HG02870 (cell line): ENCODE measurements at regions not wholly inside any gene's neighbourhood (a gene's known extent, or its start where the extent isn't known, plus 50 kb on each side); places are given as distances from the start of the nearest gene placed in this dataset.

ENCODE experiments used
- ATAC-seq: cut with Tn5 transposase; IDR thresholded peaks from one replicate; pipeline ENCODE4 v1.9.1; 2021; ENCODE audit warnings: mild to moderate bottlenecking, moderate library complexity; ENCODE audit not compliant: unreplicated experiment

GRCh38 chr15:46681901-46682300 lies 1035.4 kb upstream of the SEMA6D start:
- ATAC-seq, result no peak

- no peak for ATAC-seq
Measured at GRCh38 chr15:46682969-46683791, 1034.1 kb upstream of the SEMA6D start.

GRCh38 chr15:46685096-46685495 lies 1032.2 kb upstream of the SEMA6D start:
- no peak for ATAC-seq

- no peak for ATAC-seq
Measured at GRCh38 chr15:46685681-46686080, 1031.6 kb upstream of the SEMA6D start.

- no peak for ATAC-seq
Measured at GRCh38 chr15:46696281-46696680, 1021.0 kb upstream of the SEMA6D start.

GRCh38 chr15:46701346-46701745 lies 1016.0 kb upstream of the SEMA6D start:
- ATAC-seq, result no peak

GRCh38 chr15:46701896-46702295 lies 1015.4 kb upstream of the SEMA6D start:
- no peak for ATAC-seq

GRCh38 chr15:46703020-46703861 lies 1014.1 kb upstream of the SEMA6D start:
- peak; percentile 72 for ATAC-seq

GRCh38 chr15:46703871-46704637 lies 1013.3 kb upstream of the SEMA6D start:
- ATAC-seq, result peak; percentile 54

GRCh38 chr15:46707452-46707851 lies 1009.9 kb upstream of the SEMA6D start:
- no peak for ATAC-seq

GRCh38 chr15:46708226-46708625 lies 1009.1 kb upstream of the SEMA6D start:
- ATAC-seq, result no peak

- no peak for ATAC-seq
Measured at GRCh38 chr15:46709460-46710083, 1007.7 kb upstream of the SEMA6D start.

GRCh38 chr15:46710401-46710960 lies 1006.8 kb upstream of the SEMA6D start:
- ATAC-seq, result no peak

GRCh38 chr15:46713045-46713444 lies 1004.3 kb upstream of the SEMA6D start:
- ATAC-seq, result no peak

- no peak for ATAC-seq
Measured at GRCh38 chr15:46714950-46715349, 1002.4 kb upstream of the SEMA6D start.

- no peak for ATAC-seq
Measured at GRCh38 chr15:46723308-46723707, 994.0 kb upstream of the SEMA6D start.

- no peak for ATAC-seq
Measured at GRCh38 chr15:46732060-46732459, 985.2 kb upstream of the SEMA6D start.

- ATAC-seq, result no peak
Measured at GRCh38 chr15:46735115-46735514, 982.2 kb upstream of the SEMA6D start.

GRCh38 chr15:46751303-46751702 lies 966.0 kb upstream of the SEMA6D start:
- no peak for ATAC-seq

- no peak for ATAC-seq
Measured at GRCh38 chr15:46753946-46754345, 963.4 kb upstream of the SEMA6D start.
